Esophagus muscularis mucosa (tissue), 3 donors: ENCODE measurements at regions not wholly inside any gene's neighbourhood (a gene's known extent, or its start where the extent isn't known, plus 50 kb on each side); places are given as distances from the start of the nearest gene placed in this dataset.

Source experiments
- CTCF ChIP-seq, 3 experiments: fragments of 200-600 bp in 2 of 3; fragments of 450-650 bp in 1 of 3; sonication (generic) in 2 of 3; IDR thresholded peaks; one replicate each; pipeline ENCODE4 v1.5.1; 2017 to 2019; ENCODE audit warnings: antibody characterized with exemption in 3 of 3, mild to moderate bottlenecking in 2 of 3, moderate library complexity in 1 of 3
- EP300 ChIP-seq: sonication (generic); formaldehyde crosslinking; IDR thresholded peaks from one replicate; pipeline ENCODE4 v1.6.1; 2017; ENCODE audit warnings: antibody characterized with exemption

GRCh38 chr10:117632406-117632805, 89.9 kb downstream of the EMX2 start:
- no peak for TF ChIP-seq EP300
- TF ChIP-seq CTCF (IDR thresholded peaks at IDR 0.05), result no peak
